Hepatocyte (in vitro differentiated cells): ENCODE measurements at regions not wholly inside any gene's neighbourhood (a gene's known extent, or its start where the extent isn't known, plus 50 kb on each side); places are given as distances from the start of the nearest gene placed in this dataset.

Source experiments
- EZH2 ChIP-seq: fragments of 200-600 bp; sonication (generic); IDR thresholded peaks from 2 replicates; pipeline ENCODE4 v1.6.1; 2016; ENCODE audit warnings: antibody characterized with exemption, mild to moderate bottlenecking, borderline replicate concordance
- TF ChIP-seq, protein P1 (sequence below): fragments of 200-600 bp; sonication (generic); IDR thresholded peaks from 2 replicates; pipeline ENCODE4 v1.5.1; 2016; ENCODE audit warnings: antibody characterized with exemption, mild to moderate bottlenecking; ENCODE audit not compliant: poor library complexity

DNA sequence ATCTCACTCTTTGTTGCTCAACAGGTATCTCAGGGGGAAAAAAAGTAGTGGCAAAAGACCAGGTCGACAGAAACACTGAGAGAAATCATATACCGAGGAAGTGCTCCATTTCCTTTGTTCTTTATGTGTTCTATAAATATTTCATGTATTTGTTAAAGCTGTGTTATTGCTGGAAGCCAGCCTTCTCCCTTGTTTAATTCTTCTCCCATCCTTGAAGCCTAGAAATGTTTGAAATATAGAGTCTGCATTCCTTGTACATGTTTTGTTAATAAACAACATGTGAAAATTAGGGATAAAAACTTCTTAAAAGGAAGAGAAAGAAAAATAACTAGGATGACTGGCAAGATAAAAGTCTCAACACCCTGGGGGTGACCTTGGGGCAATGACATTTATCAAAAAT, 186.2 kb downstream of the ANKRD50 start:
- no peak for TF ChIP-seq EZH2
- TF ChIP-seq, protein P1, sequence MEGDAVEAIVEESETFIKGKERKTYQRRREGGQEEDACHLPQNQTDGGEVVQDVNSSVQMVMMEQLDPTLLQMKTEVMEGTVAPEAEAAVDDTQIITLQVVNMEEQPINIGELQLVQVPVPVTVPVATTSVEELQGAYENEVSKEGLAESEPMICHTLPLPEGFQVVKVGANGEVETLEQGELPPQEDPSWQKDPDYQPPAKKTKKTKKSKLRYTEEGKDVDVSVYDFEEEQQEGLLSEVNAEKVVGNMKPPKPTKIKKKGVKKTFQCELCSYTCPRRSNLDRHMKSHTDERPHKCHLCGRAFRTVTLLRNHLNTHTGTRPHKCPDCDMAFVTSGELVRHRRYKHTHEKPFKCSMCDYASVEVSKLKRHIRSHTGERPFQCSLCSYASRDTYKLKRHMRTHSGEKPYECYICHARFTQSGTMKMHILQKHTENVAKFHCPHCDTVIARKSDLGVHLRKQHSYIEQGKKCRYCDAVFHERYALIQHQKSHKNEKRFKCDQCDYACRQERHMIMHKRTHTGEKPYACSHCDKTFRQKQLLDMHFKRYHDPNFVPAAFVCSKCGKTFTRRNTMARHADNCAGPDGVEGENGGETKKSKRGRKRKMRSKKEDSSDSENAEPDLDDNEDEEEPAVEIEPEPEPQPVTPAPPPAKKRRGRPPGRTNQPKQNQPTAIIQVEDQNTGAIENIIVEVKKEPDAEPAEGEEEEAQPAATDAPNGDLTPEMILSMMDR: no peak
